Naive thymus-derived CD8-positive, alpha-beta T cell (primary cell): ENCODE measurements at regions not wholly inside any gene's neighbourhood (a gene's known extent, or its start where the extent isn't known, plus 50 kb on each side); places are given as distances from the start of the nearest gene placed in this dataset.

Experiments
- ATAC-seq, 2 donors: fragments of 150-1000 bp; cut with Tn5 transposase in 1 of 2; sonication (Bioruptor Pico), chemical (Tn5 transposase) in 1 of 2; 1 replicate in 1 of 2; 2 replicates in 1 of 2; pipeline ENCODE4 v1.10.0; 2021; ENCODE audit warnings: mild to moderate bottlenecking in 2 of 2, moderate library complexity in 2 of 2
- POLR2A ChIA-PET: fragments of 350-600 bp; sonication (Branson Sonifier 250); formaldehyde crosslinking; loops from one replicate; lab custom pipeline; 2021; ENCODE audit warnings: antibody characterized with exemption; lab: Charles Lee
- DNase-seq, 10 donors: peaks; one replicate each; pipeline versions ENCODE4 v3.0.0 to v3.0.0-alpha.2; 2020 to 2022
- H3K27ac Mint-ChIP-seq, 10 donors: one replicate each; pipeline ENCODE4 v1.8.0; 2020 to 2022; ENCODE audit warnings: mild to moderate bottlenecking in 10 of 10, mixed read lengths in 10 of 10, moderate library complexity in 4 of 10, inconsistent platforms in 1 of 10
- H3K27me3 Mint-ChIP-seq, 5 donors: one replicate each; pipeline ENCODE4 v1.8.0; 2021 to 2022; ENCODE audit warnings: mixed read lengths in 5 of 5
- H3K36me3 Mint-ChIP-seq, 3 donors: one replicate each; pipeline ENCODE4 v1.8.0; 2020 to 2022; ENCODE audit warnings: mixed read lengths in 3 of 3, mild to moderate bottlenecking in 2 of 3, inconsistent platforms in 1 of 3
- H3K4me1 Mint-ChIP-seq, 4 donors: one replicate each; pipeline ENCODE4 v1.8.0; 2021 to 2022; ENCODE audit warnings: mixed read lengths in 4 of 4
- H3K4me3 Mint-ChIP-seq, 10 donors: one replicate each; pipeline ENCODE4 v1.8.0; 2020 to 2022; ENCODE audit warnings: mild to moderate bottlenecking in 10 of 10, mixed read lengths in 10 of 10, moderate library complexity in 6 of 10, inconsistent platforms in 1 of 10
- H3K9me3 Mint-ChIP-seq, 9 donors: one replicate each; pipeline ENCODE4 v1.8.0; 2020 to 2022; ENCODE audit warnings: mixed read lengths in 9 of 9, mild to moderate bottlenecking in 3 of 9, inconsistent platforms in 1 of 9, moderate library complexity in 1 of 9

GRCh38 chr3:29183346-29184087 lies 97.4 kb upstream of the RBMS3 start:
- H3K27ac Mint-ChIP-seq = no peak overlapping the region
- DNase-seq = no peak
- no peaks in the 10 kb centered on the region for H3K4me1 Mint-ChIP-seq
- H3K36me3 Mint-ChIP-seq = no peaks in the 10 kb centered on the region
- H3K27me3 Mint-ChIP-seq = no peaks in the 10 kb centered on the region
- H3K4me3 Mint-ChIP-seq = no peak overlapping the region
- POLR2A ChIA-PET = no interaction called here
- no peak for ATAC-seq
- H3K9me3 Mint-ChIP-seq = no peaks in the 10 kb centered on the region

- Mint-ChIP-seq H3K36me3 (no peaks in the 10 kb centered on the region), H3K27me3 (no peaks in the 10 kb centered on the region), H3K9me3 (no peaks in the 10 kb centered on the region), H3K4me1 (no peaks in the 10 kb centered on the region), H3K27ac (no peak overlapping the region), H3K4me3 (no peak overlapping the region)
- DNase-seq = no peak
- POLR2A ChIA-PET = no interaction called here
- ATAC-seq = no peak
Observed at GRCh38 chr3:29185706-29186105, 95.2 kb upstream of the RBMS3 start.

- no peak for DNase-seq
- ATAC-seq = no peak
- Mint-ChIP-seq H3K4me1 (no peaks in the 10 kb centered on the region), H3K27ac (no peak overlapping the region), H3K27me3 (no peaks in the 10 kb centered on the region), H3K9me3 (peaks cover 0 to 2% (median 0%) of the 10 kb centered on the region in 9 donors), H3K4me3 (no peak overlapping the region), H3K36me3 (no peaks in the 10 kb centered on the region)
- POLR2A ChIA-PET = no interaction called here
Observed at GRCh38 chr3:29186131-29186599, 94.7 kb upstream of the RBMS3 start.

GRCh38 chr3:29186982-29187725 lies 93.7 kb upstream of the RBMS3 start:
- POLR2A ChIA-PET = no interaction called here
- Mint-ChIP-seq H3K4me1 (no peaks in the 10 kb centered on the region), H3K9me3 (peaks cover 0 to 10% (median 0%) of the 10 kb centered on the region in 9 donors), H3K36me3 (no peaks in the 10 kb centered on the region), H3K27ac (no peak overlapping the region), H3K4me3 (no peak overlapping the region), H3K27me3 (no peaks in the 10 kb centered on the region)
- no peak for DNase-seq
- ATAC-seq = no peak

GRCh38 chr3:29189328-29189727 lies 91.5 kb upstream of the RBMS3 start:
- Mint-ChIP-seq H3K4me1 (no peaks in the 10 kb centered on the region), H3K27ac (no peak overlapping the region), H3K4me3 (no peak overlapping the region), H3K36me3 (peaks cover 0 to 3% (median 2%) of the 10 kb centered on the region in 3 donors), H3K27me3 (no peaks in the 10 kb centered on the region), H3K9me3 (peaks cover 2 to 13% (median 6%) of the 10 kb centered on the region in 9 donors)
- ATAC-seq = no peak
- POLR2A ChIA-PET = no interaction called here
- no peak for DNase-seq

- no peak overlapping the region for H3K27ac Mint-ChIP-seq
- DNase-seq (no peak), ATAC-seq (no peak)
- no peaks in the 10 kb centered on the region for H3K4me1 Mint-ChIP-seq
- peaks cover 0 to 15% (median 2%) of the 10 kb centered on the region in 3 donors for H3K36me3 Mint-ChIP-seq
- peaks cover 8 to 27% (median 14%) of the 10 kb centered on the region in 9 donors for H3K9me3 Mint-ChIP-seq
- POLR2A ChIA-PET = no interaction called here
- no peaks in the 10 kb centered on the region for H3K27me3 Mint-ChIP-seq
- H3K4me3 Mint-ChIP-seq = no peak overlapping the region
Observed at GRCh38 chr3:29194139-29194538, 86.7 kb upstream of the RBMS3 start.

- Mint-ChIP-seq H3K4me1 (no peaks in the 10 kb centered on the region), H3K27me3 (no peaks in the 10 kb centered on the region), H3K27ac (no peak overlapping the region), H3K9me3 (peaks cover 8 to 27% (median 14%) of the 10 kb centered on the region in 9 donors), H3K36me3 (peaks cover 0 to 15% (median 2%) of the 10 kb centered on the region in 3 donors), H3K4me3 (no peak overlapping the region)
- POLR2A ChIA-PET = no interaction called here
- DNase-seq (no peak), ATAC-seq (no peak)
Observed at GRCh38 chr3:29195056-29195455, 85.8 kb upstream of the RBMS3 start.

GRCh38 chr3:29201604-29202003 lies 79.3 kb upstream of the RBMS3 start:
- POLR2A ChIA-PET = no interaction called here
- no peaks in the 10 kb centered on the region for H3K4me1 Mint-ChIP-seq
- no peak for ATAC-seq
- DNase-seq = no peak
- peaks cover 0 to 6% (median 1%) of the 10 kb centered on the region in 5 donors for H3K27me3 Mint-ChIP-seq
- H3K36me3 Mint-ChIP-seq = no peaks in the 10 kb centered on the region
- H3K9me3 Mint-ChIP-seq = peaks cover 0 to 3% (median 0%) of the 10 kb centered on the region in 9 donors
- H3K4me3 Mint-ChIP-seq = no peak overlapping the region
- no peak overlapping the region for H3K27ac Mint-ChIP-seq

GRCh38 chr3:29202378-29202777 lies 78.5 kb upstream of the RBMS3 start:
- Mint-ChIP-seq H3K27me3 (peaks cover 0 to 6% (median 1%) of the 10 kb centered on the region in 5 donors), H3K27ac (no peak overlapping the region), H3K9me3 (peaks cover 0 to 2% (median 0%) of the 10 kb centered on the region in 9 donors), H3K4me3 (no peak overlapping the region), H3K4me1 (no peaks in the 10 kb centered on the region), H3K36me3 (no peaks in the 10 kb centered on the region)
- POLR2A ChIA-PET = no interaction called here
- ATAC-seq (no peak), DNase-seq (no peak)

GRCh38 chr3:29203851-29204250 lies 77.0 kb upstream of the RBMS3 start:
- Mint-ChIP-seq H3K4me3 (no peak overlapping the region), H3K27ac (no peak overlapping the region), H3K9me3 (peaks cover 0 to 2% (median 0%) of the 10 kb centered on the region in 9 donors), H3K36me3 (no peaks in the 10 kb centered on the region), H3K4me1 (no peaks in the 10 kb centered on the region), H3K27me3 (peaks cover 0 to 6% (median 1%) of the 10 kb centered on the region in 5 donors)
- POLR2A ChIA-PET = no interaction called here
- DNase-seq (no peak), ATAC-seq (no peak)

- H3K27me3 Mint-ChIP-seq = peaks cover 0 to 8% (median 1%) of the 10 kb centered on the region in 5 donors
- DNase-seq (no peak), ATAC-seq (no peak)
- H3K27ac Mint-ChIP-seq = no peak overlapping the region
- H3K36me3 Mint-ChIP-seq = no peaks in the 10 kb centered on the region
- H3K4me1 Mint-ChIP-seq = no peaks in the 10 kb centered on the region
- peaks cover 0 to 2% (median 0%) of the 10 kb centered on the region in 9 donors for H3K9me3 Mint-ChIP-seq
- no peak overlapping the region for H3K4me3 Mint-ChIP-seq
- POLR2A ChIA-PET = no interaction called here
Observed at GRCh38 chr3:29207427-29207826, 73.4 kb upstream of the RBMS3 start.

- POLR2A ChIA-PET = no interaction called here
- peaks cover 0 to 3% (median 0%) of the 10 kb centered on the region in 5 donors for H3K27me3 Mint-ChIP-seq
- no peaks in the 10 kb centered on the region for H3K36me3 Mint-ChIP-seq
- no peaks in the 10 kb centered on the region for H3K9me3 Mint-ChIP-seq
- H3K27ac Mint-ChIP-seq = no peak overlapping the region
- ATAC-seq = no peak
- H3K4me3 Mint-ChIP-seq = no peak overlapping the region
- DNase-seq = no peak
- no peaks in the 10 kb centered on the region for H3K4me1 Mint-ChIP-seq
Observed at GRCh38 chr3:29212789-29213433, 68.0 kb upstream of the RBMS3 start.
